GM13976 (cell line): ENCODE measurements at regions not wholly inside any gene's neighbourhood (a gene's known extent, or its start where the extent isn't known, plus 50 kb on each side); places are given as distances from the start of the nearest gene placed in this dataset.
"Not testable (repeated sequence)": the region's sequence is repeated elsewhere in the genome, so short reads cannot be mapped to it uniquely, and the experiment has no call there.

Experiments
- DNase-seq: peaks from one replicate; pipeline ENCODE4 v3.0.0; 2012; ENCODE audit warnings: low spot score
- in situ Hi-C: fragments of 300-500 bp; cut with MboI; formaldehyde crosslinking; loops from one replicate; pipeline ENCODE4 v1.12.0; 2022; ENCODE audit warnings: low sequenced_read_pairs, mixed read lengths, inconsistent platforms; ENCODE audit not compliant: unreplicated experiment
- TF ChIP-seq, protein P1 (sequence below): IDR thresholded peaks from 2 replicates; pipeline ENCODE4 v1.5.1; 2012; ENCODE audit warnings: borderline replicate concordance, mild to moderate bottlenecking; ENCODE audit not compliant: insufficient read depth; ENCODE audit errors: extremely low read depth, missing control alignments, control extremely low read depth

DNA sequence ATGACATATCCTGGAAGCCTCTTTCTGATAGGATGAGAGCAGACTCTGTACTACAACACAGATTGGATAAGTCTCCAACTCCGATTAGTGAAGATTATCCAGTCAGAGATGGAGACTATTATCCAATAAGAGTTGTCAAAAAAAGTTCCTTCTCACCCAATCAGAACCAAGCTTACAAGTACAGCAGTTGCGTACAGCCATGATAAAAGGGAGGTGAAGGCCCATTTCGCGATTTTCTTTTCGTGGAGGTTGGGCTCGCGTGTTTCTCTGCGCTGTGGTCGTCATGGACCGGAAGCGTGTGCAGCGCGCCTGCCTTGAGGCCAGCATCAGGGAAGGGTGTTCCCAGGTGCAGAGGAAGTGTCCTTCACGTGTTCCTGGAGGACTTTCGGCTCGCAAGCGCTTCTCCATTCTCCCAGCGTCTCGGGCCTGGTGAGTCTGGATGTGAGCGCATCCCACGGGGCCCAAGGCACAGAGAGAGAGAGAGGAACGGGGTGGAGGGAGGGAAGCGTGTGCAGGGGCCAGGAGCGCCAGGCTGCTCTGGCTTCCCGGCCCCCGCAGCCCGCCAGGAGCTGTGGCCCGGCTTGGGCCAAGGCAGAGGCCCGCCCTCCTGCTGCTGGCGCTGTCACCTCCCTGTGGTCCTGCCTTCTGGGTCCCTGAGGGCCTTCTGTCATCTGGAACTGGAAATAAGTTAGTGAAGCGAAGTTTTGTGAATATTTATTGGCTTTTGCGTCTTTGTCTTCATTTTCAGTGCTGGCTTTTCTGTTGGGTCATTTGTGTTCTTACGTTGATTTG is 53.9 kb downstream of the CDRT15L2 start:
- in situ Hi-C loops, DNase-seq: not testable (repeated sequence)

DNA sequence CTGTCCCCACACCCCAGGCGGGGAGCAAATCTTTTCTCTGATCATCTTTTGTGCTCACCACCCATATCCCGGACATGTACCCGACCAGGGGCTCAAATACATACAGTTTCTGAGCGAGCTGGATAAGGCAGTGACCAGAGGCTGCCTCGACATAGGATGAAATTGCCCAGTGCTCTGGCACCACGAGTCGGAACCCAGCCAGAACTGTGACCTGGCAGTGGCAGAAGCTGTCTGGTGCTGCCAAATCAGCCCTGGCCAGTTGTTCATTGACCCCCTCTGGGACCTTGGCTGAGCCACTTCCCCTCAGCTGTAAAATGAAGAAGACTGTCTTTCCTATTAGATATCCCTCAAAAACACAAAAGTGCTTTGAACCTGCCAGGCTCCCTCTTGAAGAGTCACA is 60.6 kb downstream of the CDRT15L2 start:
- DNase-seq, in situ Hi-C loops: not testable (repeated sequence)

DNA sequence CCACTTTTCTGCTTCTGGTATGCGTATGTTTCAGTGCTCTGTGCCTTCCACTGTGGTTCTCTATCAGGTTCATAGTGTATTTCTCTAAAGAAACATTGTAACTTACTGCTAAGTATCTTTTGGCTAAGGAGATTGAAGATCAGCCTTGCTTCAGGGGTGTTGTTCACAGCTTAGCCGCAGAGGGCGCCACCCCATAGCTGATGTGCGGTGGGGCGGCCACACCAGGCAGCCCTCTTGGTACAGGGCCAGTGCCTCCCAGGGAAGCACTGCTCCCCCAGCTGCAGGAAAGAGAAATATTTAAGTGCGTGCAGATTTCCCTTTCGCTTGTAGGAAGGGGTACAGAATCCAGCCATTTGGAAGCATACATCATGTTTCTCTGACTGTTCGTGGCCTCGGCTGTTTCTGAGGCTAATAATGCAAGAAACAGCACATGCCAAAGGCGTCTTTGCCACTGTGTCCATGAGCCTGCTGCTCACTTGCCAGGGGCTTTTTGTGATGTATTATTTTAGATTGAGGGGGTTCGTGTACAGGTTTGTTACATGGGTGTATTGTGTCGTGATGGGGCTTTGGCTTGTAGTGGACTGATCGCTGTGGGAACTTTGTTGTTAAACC is 67.2 kb downstream of the CDRT15L2 start:
- in situ Hi-C loops, DNase-seq: not testable (repeated sequence)
- TF ChIP-seq, protein P1, sequence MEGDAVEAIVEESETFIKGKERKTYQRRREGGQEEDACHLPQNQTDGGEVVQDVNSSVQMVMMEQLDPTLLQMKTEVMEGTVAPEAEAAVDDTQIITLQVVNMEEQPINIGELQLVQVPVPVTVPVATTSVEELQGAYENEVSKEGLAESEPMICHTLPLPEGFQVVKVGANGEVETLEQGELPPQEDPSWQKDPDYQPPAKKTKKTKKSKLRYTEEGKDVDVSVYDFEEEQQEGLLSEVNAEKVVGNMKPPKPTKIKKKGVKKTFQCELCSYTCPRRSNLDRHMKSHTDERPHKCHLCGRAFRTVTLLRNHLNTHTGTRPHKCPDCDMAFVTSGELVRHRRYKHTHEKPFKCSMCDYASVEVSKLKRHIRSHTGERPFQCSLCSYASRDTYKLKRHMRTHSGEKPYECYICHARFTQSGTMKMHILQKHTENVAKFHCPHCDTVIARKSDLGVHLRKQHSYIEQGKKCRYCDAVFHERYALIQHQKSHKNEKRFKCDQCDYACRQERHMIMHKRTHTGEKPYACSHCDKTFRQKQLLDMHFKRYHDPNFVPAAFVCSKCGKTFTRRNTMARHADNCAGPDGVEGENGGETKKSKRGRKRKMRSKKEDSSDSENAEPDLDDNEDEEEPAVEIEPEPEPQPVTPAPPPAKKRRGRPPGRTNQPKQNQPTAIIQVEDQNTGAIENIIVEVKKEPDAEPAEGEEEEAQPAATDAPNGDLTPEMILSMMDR: peak; percentile 51

DNA sequence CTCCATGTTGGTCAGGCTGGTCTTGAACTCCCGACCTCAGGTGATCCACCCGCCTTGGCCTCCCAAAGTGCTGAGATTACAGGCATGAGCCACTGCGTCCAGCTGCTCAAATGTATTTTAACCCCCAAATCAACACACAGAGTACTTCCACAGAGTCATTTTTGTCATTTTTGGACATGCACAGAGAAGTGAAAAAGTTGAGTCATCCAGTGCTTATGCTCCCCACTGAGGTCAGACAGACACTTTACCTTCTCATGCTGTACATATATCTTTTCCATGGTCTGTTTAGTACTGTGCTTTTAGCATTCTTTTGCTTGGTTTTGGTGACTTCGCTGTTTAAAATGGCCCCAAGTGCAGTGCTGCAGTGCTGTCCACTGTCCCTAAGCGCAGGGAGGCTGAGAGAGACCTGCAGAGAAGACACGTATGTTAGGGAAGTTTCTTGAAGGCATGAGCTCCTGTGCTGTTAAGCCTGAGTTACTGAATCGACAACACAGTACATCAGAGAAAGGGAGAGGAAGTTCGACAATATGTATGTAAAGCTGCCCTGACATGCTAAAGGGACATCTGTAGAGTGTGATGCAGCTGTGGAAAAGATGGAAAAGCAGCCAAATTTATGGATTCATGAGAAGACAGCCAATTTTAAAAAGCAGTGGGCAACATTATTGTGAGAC is 69.7 kb downstream of the CDRT15L2 start:
- in situ Hi-C loops: not testable (repeated sequence)
- peak; percentile 50 for DNase-seq

GRCh38 chr17:20651022-20651421 is 71.5 kb downstream of the CDRT15L2 start:
- in situ Hi-C loops, DNase-seq: not testable (repeated sequence)

GRCh38 chr17:20651736-20652135 is 72.2 kb downstream of the CDRT15L2 start:
- DNase-seq, in situ Hi-C loops: not testable (repeated sequence)

DNA sequence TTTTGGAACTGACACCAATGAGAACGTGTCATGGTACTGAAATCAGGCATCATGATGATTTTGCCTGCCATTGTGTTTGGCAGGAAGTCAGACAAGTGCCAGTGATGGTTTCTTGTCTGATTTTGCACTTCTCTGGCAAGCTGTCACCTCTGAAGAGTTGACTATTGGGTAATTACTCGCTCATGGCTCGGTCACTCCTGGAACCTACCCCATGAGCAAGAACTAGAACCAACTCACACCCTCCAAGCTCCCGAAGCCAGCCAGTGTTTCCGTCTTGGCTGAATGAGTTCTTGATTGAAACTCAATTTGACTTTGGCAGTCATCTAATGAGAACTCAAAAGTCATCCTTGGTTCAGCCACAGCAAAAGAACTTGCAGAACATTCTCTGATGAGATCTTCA is 73.9 kb downstream of the CDRT15L2 start:
- DNase-seq, in situ Hi-C loops: not testable (repeated sequence)

- DNase-seq, in situ Hi-C loops: not testable (repeated sequence)
These were observed 74.6 kb downstream of the CDRT15L2 start for GRCh38 chr17:20654114-20654513.

DNA sequence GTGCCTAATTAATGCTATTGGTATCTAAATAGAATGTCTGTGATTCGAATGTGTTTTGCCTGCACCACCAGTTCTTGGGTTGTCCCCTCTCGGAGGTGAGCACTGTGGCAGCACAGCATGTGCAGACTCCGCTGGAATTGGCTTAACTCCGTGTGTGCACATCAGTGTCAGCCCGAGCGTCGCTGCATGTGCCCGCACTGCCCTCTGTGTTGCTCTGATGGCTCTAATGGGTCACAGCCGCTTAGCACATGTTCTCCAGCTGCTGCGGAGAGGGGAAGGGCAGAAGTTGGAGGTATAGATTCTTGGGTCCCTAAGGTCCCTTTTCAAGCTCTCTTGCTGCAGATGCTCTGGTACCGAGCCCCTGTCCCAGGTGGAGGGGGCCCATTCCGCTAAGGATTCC is 75.1 kb downstream of the CDRT15L2 start:
- in situ Hi-C loops, DNase-seq: not testable (repeated sequence)

GRCh38 chr17:20665103-20665955 is 85.8 kb downstream of the CDRT15L2 start:
- in situ Hi-C loops, DNase-seq: not testable (repeated sequence)

GRCh38 chr17:20666689-20667088 is 87.2 kb downstream of the CDRT15L2 start:
- in situ Hi-C loops, DNase-seq: not testable (repeated sequence)

DNA sequence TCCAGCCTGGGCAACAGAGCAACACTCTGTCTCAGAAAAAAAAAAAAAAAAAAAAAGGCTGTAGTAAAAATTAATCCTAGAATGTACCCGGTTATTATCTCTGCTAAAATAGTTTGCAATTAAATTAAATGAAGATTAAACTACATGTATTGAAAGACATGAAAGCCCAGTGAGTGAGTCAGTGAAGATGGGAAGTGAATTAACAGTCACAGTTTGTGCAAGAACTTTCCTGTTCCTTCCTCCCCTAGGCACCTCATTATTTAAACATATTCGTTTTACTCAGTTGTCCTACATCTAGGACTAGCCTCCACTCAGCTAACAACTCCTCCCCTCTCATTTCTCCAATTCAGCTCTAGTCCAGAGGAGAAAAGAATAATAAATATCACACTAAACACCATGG is 88.2 kb downstream of the CDRT15L2 start:
- DNase-seq, in situ Hi-C loops: not testable (repeated sequence)

- in situ Hi-C loops, DNase-seq: not testable (repeated sequence)
These were observed 88.8 kb downstream of the CDRT15L2 start for GRCh38 chr17:20668316-20668715.

GRCh38 chr17:20668868-20669267 is 89.3 kb downstream of the CDRT15L2 start:
- DNase-seq, in situ Hi-C loops: not testable (repeated sequence)

GRCh38 chr17:20670506-20670905 is 91.0 kb downstream of the CDRT15L2 start:
- DNase-seq, in situ Hi-C loops: not testable (repeated sequence)

GRCh38 chr17:20674374-20674773 is 94.8 kb downstream of the CDRT15L2 start:
- in situ Hi-C loops, DNase-seq: not testable (repeated sequence)

DNA sequence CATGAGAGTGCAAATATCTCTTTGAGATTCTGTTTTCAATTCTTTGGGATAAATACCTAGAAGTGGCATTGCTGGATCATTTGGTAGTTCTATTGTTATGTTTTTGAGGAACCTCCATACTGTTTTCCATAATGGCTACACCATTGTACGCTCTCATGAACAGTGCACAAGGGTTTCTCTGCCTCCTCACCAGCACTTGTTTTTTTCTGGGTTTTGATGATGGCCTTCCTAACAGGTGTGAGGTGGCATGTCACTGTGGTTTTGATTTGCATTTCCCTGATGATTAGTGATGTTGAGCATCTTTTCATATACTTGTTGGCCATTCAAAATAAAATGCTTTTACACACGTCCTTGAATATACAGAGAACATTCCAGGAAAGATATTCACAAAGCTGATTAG is 96.2 kb downstream of the CDRT15L2 start:
- in situ Hi-C loops, DNase-seq: not testable (repeated sequence)
